ENCODE measurements at regions not wholly inside any gene's neighbourhood (a gene's known extent, or its start where the extent isn't known, plus 50 kb on each side); places are given as distances from the start of the nearest gene placed in this dataset.

DNA sequence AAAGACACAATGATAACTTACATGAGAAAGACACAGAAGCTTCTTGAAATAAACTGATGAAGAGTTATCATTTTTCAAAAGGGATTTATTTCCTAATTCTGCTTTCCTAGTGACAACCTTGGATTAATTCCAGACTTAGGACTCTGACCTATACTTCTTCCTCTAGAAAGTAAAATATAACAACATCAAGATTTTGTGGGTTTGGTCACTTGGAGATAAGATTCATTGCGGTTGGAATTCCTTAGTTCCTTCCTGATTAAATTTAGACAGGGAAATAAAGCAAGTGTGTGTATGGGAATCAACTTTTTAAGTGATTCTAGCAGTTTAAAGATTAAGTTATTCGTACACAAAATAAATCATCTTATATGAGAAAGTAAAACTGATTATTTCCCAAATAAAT, 208.4 kb upstream of the CCDC150 start:
- TF ChIP-seq, protein P1, sequence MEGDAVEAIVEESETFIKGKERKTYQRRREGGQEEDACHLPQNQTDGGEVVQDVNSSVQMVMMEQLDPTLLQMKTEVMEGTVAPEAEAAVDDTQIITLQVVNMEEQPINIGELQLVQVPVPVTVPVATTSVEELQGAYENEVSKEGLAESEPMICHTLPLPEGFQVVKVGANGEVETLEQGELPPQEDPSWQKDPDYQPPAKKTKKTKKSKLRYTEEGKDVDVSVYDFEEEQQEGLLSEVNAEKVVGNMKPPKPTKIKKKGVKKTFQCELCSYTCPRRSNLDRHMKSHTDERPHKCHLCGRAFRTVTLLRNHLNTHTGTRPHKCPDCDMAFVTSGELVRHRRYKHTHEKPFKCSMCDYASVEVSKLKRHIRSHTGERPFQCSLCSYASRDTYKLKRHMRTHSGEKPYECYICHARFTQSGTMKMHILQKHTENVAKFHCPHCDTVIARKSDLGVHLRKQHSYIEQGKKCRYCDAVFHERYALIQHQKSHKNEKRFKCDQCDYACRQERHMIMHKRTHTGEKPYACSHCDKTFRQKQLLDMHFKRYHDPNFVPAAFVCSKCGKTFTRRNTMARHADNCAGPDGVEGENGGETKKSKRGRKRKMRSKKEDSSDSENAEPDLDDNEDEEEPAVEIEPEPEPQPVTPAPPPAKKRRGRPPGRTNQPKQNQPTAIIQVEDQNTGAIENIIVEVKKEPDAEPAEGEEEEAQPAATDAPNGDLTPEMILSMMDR (IDR thresholded peaks at IDR 0.05; ENCODE audit: low read depth, low read length, missing control alignments) = no peak
- no peak for DNase-seq (ENCODE audit: extremely low read depth, low read depth)
- no peak overlapping the region for H3K4me3 ChIP-seq (replicated peaks; ENCODE audit: low read depth, low read length)

DNA sequence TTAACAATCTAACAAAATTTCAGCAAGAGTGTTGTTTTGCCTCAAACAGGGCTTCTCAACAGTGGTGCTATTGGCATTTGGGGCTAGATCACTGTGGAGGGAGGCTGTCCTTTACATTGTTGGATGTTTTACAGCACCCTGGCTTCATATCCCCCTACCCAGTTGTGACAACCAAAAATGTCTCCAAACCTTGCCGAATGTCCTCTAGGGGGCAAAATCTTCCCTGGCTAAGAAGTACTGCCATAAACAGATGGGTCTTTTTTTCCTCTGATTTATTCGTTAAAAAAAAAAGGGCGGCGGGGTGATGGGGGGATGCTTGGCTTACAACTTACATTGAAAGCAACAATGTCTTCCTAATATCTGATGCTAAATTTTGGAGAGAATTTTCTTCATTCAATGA, 207.6 kb upstream of the CCDC150 start:
- DNase-seq (ENCODE audit: extremely low read depth, low read depth) = no peak
- TF ChIP-seq, protein P1 (IDR thresholded peaks at IDR 0.05; ENCODE audit: low read depth, low read length, missing control alignments) = peak; percentile 52
- no peak overlapping the region for H3K4me3 ChIP-seq (replicated peaks; ENCODE audit: low read depth, low read length)

GRCh38 chr2:196433116-196433515, 206.4 kb upstream of the CCDC150 start:
- no peak overlapping the region for H3K4me3 ChIP-seq (replicated peaks; ENCODE audit: low read depth, low read length)
- DNase-seq (ENCODE audit: extremely low read depth, low read depth) = no peak
- TF ChIP-seq, protein P1 (IDR thresholded peaks at IDR 0.05; ENCODE audit: low read depth, low read length, missing control alignments) = no peak

DNA sequence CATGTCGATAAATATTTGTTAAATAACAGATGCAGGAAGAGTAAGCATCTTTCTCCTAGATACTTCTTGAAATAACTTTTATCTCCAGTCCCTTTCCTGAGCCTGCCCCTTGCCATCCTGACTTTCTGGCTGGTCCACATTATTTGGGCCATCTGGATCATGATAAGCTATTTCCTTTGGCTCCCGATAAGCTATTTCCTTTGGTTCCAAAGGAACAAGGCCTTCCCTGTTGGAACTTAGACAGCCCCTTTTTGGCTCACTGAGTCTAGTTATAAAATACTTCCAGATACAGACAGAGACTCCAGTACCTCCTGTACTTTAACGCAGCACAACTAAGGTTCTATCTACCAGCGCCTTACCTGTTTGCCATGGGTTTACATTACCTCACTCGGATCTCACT, 205.3 kb upstream of the CCDC150 start:
- no peak overlapping the region for H3K4me3 ChIP-seq (replicated peaks; ENCODE audit: low read depth, low read length)
- TF ChIP-seq, protein P1 (IDR thresholded peaks at IDR 0.05; ENCODE audit: low read depth, low read length, missing control alignments) = no peak
- no peak for DNase-seq (ENCODE audit: extremely low read depth, low read depth)

DNA sequence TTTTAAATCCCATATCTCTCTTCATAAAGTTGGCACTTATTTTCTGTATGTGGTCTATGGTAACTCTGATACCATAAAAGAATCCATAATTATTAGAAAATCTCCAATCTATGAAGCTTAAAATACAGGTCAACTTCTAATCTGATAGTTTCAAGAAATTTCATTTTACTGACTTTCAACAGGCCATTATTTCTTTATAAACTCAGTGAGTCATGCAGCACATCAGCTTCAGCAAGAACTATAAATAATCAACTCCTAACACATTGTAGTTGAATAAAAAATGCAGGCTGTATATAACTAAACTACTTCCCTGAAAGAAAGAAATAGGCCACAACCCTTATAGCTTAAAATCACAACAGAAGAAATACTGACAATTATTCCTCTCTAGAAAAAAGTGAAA, 204.3 kb upstream of the CCDC150 start:
- DNase-seq (ENCODE audit: extremely low read depth, low read depth) = no peak
- TF ChIP-seq, protein P1 (IDR thresholded peaks at IDR 0.05; ENCODE audit: low read depth, low read length, missing control alignments) = no peak
- H3K4me3 ChIP-seq (replicated peaks; ENCODE audit: low read depth, low read length) = no peak overlapping the region

DNA sequence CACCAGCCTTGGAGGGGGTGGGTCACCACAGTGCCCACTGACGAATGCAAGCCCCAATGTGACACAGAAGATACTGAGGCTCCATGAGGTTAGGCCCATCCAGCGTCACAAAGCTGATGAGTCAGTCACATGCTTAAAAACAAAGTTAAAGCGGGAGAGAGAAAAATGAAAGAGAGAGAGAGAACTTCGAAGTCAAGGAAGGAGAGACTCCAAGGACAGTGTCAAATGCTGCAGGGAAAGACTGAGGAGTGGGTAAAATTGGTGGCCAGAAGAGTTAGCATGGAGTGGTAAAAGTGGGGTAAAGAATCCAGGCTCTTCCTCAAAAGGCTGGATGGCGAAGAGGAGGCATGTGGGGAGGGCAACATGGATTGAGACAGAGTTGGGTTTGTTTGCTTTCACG, 201.9 kb upstream of the CCDC150 start:
- TF ChIP-seq, protein P1 (IDR thresholded peaks at IDR 0.05; ENCODE audit: low read depth, low read length, missing control alignments) = no peak
- DNase-seq (ENCODE audit: extremely low read depth, low read depth) = no peak

DNA sequence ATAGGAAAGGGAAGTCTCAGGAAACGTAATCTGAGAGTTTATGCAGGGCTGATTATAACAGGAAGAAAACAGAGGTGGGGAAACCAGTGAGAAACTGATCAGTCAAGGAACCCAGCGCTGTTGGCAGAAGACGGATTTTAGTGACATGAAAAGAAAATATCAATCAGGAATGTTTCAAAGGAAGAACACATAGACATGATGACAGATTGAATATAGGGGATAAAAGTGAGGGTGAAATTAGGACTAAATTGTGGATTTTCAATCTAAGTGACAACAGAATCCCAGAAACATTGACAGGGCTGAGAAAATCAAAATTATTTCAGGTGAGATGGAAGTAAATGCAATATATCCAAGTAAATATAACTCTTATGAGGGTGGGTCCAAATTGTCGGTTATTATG, 199.8 kb upstream of the CCDC150 start:
- no peak for DNase-seq (ENCODE audit: extremely low read depth, low read depth)
- TF ChIP-seq, protein P1 (IDR thresholded peaks at IDR 0.05; ENCODE audit: low read depth, low read length, missing control alignments) = no peak
- H3K4me3 ChIP-seq (replicated peaks; ENCODE audit: low read depth, low read length) = no peak overlapping the region

More for the DNA sequence above, 201.9 kb upstream of the CCDC150 start:
- H3K4me3 ChIP-seq (replicated peaks; ENCODE audit: low read depth, low read length) = no peak overlapping the region

All from HFF-Myc (cell line).